A549 (cell line): ENCODE measurements at regions not wholly inside any gene's neighbourhood (a gene's known extent, or its start where the extent isn't known, plus 50 kb on each side); places are given as distances from the start of the nearest gene placed in this dataset.

ENCODE experiments used
- ATAC-seq, 2 experiments: fragments of 200-7000 bp in 1 of 2; fragments of >200 bp in 1 of 2; cut with Nextera tagmentation in 1 of 2; cut with Tn5 transposase in 1 of 2; 3 replicates each; pipeline versions ENCODE4 v1.8.0 to v1.9.1; 2018 to 2020; ENCODE audit warnings: mild to moderate bottlenecking in 1 of 2, moderate library complexity in 1 of 2
- CTCF ChIA-PET: fragments of 300-600 bp; sonication (Branson Sonifier 250); formaldehyde crosslinking; extraction: SDS; loops from one replicate; lab custom pipeline; 2021; ENCODE audit warnings: antibody characterized with exemption, inconsistent platforms; lab: Yijun Ruan, JAX
- POLR2A ChIA-PET: fragments of 350-600 bp; formaldehyde crosslinking; extraction: SDS; loops from one replicate; lab custom pipeline; 2021; ENCODE audit warnings: antibody characterized with exemption, inconsistent platforms; lab: Yijun Ruan, JAX
- DNase-seq, 2 experiments: peaks; one replicate each; pipeline versions ENCODE4 v3.0.0 to v3.0.0-alpha.2; 2011 to 2016; ENCODE audit warnings: low read depth in 1 of 2, low spot score in 1 of 2
- FAIRE-seq: peaks from 2 replicates; lab custom pipeline; 2011; peaks lifted over from hg19 to GRCh38; lab: Jason Lieb, UNC
- H3K27ac ChIP-seq, 2 experiments: fragments of >200 bp; sonication (Bioruptor Twin); formaldehyde crosslinking; 3 replicates each; pipeline ENCODE4 v1.5.1; 2016 to 2017
- H3K4me1 ChIP-seq: fragments of >200 bp; sonication (Bioruptor Twin); formaldehyde crosslinking; 3 replicates; pipeline ENCODE4 v1.6.1; 2016
- H3K4me2 ChIP-seq: fragments of >200 bp; sonication (Bioruptor Twin); formaldehyde crosslinking; 3 replicates; pipeline ENCODE4 v1.6.1; 2016
- H3K4me3 ChIP-seq: fragments of >200 bp; sonication (Bioruptor Twin); formaldehyde crosslinking; 3 replicates; pipeline ENCODE4 v1.5.1; 2016
- H3K9me3 ChIP-seq: fragments of >200 bp; sonication (Bioruptor Twin); formaldehyde crosslinking; 3 replicates; pipeline ENCODE4 v1.6.1; 2016
- FOXS1 ChIP-seq: fragments of 250-450 bp; sonication (Bioruptor Pico); IDR thresholded peaks from 2 replicates; pipeline ENCODE4 v1.5.0; 2020; ENCODE audit warnings: mild to moderate bottlenecking, moderate library complexity
- HES2 ChIP-seq: fragments of >200 bp; sonication (Bioruptor Twin); formaldehyde crosslinking; IDR thresholded peaks from 2 replicates; pipeline ENCODE4 v1.6.1; 2016
- HOXA7 ChIP-seq: fragments of 250-450 bp; sonication (Bioruptor Pico); IDR thresholded peaks from 2 replicates; pipeline ENCODE4 v1.5.0; 2020; ENCODE audit warnings: mild to moderate bottlenecking, moderate library complexity
- KDM1A ChIP-seq: fragments of 200-600 bp; sonication (generic); IDR thresholded peaks from 2 replicates; pipeline ENCODE4 v1.6.1; 2016; ENCODE audit warnings: low read depth, mild to moderate bottlenecking
- MAZ ChIP-seq: fragments of 150-350 bp; IDR thresholded peaks from 2 replicates; pipeline ENCODE4 v1.6.1; 2014; ENCODE audit warnings: antibody characterized with exemption, low read depth, low read length, borderline replicate concordance
- MYC ChIP-seq: IDR thresholded peaks from 2 replicates; pipeline ENCODE4 v1.6.1; 2012; ENCODE audit warnings: mild to moderate bottlenecking, inconsistent platforms, low read length, improper control_type of control experiment, borderline replicate concordance
- NR3C1 ChIP-seq: fragments of >200 bp; sonication (Bioruptor Twin); formaldehyde crosslinking; IDR thresholded peaks from 3 replicates; pipeline ENCODE4 v1.6.1; 2017
- PBX3 ChIP-seq: IDR thresholded peaks from 2 replicates; pipeline ENCODE4 v1.6.1; 2012
- RAD21 ChIP-seq, 2 experiments: fragments of >200 bp in 1 of 2; sonication (Bioruptor Twin) in 1 of 2; formaldehyde crosslinking in 1 of 2; IDR thresholded peaks in 1 of 2; conservative IDR thresholded peaks in 1 of 2; 2 replicates in 1 of 2; 3 replicates in 1 of 2; pipeline ENCODE4 v1.6.1; 2012 to 2018; ENCODE audit warnings: inconsistent platforms in 1 of 2
- RFX5 ChIP-seq: fragments of 450-650 bp; IDR thresholded peaks from 2 replicates; pipeline ENCODE4 v1.7.1; 2014; ENCODE audit warnings: antibody characterized with exemption, mild to moderate bottlenecking, moderate library complexity
- SMC3 ChIP-seq: fragments of >200 bp; sonication (Bioruptor Twin); formaldehyde crosslinking; IDR thresholded peaks from 3 replicates; pipeline ENCODE4 v1.6.1; 2018; ENCODE audit warnings: inconsistent platforms
- TP53 ChIP-seq: fragments of 250-450 bp; sonication (Bioruptor Pico); IDR thresholded peaks from 2 replicates; pipeline ENCODE4 v1.5.0; 2021; ENCODE audit warnings: mild to moderate bottlenecking, moderate library complexity
- USF2 ChIP-seq: fragments of 450-650 bp; IDR thresholded peaks from 2 replicates; pipeline ENCODE4 v1.6.1; 2014; ENCODE audit warnings: antibody characterized with exemption
- ZFP36 ChIP-seq: fragments of 450-650 bp; IDR thresholded peaks from 2 replicates; pipeline ENCODE4 v1.6.1; 2014; ENCODE audit warnings: borderline replicate concordance; ENCODE audit not compliant: partially characterized antibody
- ZSCAN20 ChIP-seq: fragments of 250-450 bp; sonication (Bioruptor Pico); IDR thresholded peaks from 2 replicates; pipeline ENCODE4 v1.8.0; 2022; ENCODE audit warnings: mild to moderate bottlenecking, moderate library complexity
- WGBS: methylation state at CpG from one replicate; pipeline ENCODE4 v1.1.6; 2017; ENCODE audit errors: missing lambda C conversion rate; 5-methylcytosine and 5-hydroxymethylcytosine counted together
- TF ChIP-seq, protein P1 (sequence below): fragments of >200 bp; sonication (Bioruptor Twin); formaldehyde crosslinking; IDR thresholded peaks from 3 replicates; pipeline ENCODE4 v1.5.1; 2016
- TF ChIP-seq, protein P2 (sequence below): fragments of 250-450 bp; sonication (Bioruptor Pico); IDR thresholded peaks from 2 replicates; pipeline ENCODE4 v1.5.0; 2021; ENCODE audit warnings: mild to moderate bottlenecking, moderate library complexity, borderline replicate concordance
- TF ChIP-seq, protein P3 (sequence below): fragments of >200 bp; sonication (Bioruptor Twin); formaldehyde crosslinking; IDR thresholded peaks from 3 replicates; pipeline ENCODE4 v1.6.1; 2016

- TF ChIP-seq, protein P1, sequence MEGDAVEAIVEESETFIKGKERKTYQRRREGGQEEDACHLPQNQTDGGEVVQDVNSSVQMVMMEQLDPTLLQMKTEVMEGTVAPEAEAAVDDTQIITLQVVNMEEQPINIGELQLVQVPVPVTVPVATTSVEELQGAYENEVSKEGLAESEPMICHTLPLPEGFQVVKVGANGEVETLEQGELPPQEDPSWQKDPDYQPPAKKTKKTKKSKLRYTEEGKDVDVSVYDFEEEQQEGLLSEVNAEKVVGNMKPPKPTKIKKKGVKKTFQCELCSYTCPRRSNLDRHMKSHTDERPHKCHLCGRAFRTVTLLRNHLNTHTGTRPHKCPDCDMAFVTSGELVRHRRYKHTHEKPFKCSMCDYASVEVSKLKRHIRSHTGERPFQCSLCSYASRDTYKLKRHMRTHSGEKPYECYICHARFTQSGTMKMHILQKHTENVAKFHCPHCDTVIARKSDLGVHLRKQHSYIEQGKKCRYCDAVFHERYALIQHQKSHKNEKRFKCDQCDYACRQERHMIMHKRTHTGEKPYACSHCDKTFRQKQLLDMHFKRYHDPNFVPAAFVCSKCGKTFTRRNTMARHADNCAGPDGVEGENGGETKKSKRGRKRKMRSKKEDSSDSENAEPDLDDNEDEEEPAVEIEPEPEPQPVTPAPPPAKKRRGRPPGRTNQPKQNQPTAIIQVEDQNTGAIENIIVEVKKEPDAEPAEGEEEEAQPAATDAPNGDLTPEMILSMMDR, result no peak
- TF ChIP-seq, all 56 proteins: peak for 0
Measured at GRCh38 chr2:129717560-129718130, 261.8 kb upstream of the RAB6C start (continued).

DNA sequence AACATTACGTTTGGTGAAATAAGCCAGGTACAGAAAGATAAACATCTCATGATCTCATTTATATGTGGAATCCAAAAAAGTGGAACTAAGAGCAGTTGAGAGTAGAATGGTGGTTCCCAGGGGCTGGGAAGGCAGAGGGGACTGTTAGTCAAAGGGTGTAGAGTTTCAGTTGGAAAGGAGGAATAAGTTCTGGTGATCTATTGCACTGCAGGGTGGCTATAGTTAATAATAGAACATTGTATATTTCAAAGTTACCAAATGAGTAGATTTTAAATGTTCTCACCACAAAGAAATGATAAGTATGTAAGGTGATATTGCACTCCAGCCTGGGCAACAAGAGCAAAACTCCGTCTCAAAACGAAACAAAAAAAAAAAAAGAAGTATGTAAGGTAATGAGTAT is 260.1 kb upstream of the RAB6C start:
- 3% methylated on average over 3 of the region's 3 CpGs for WGBS
- CTCF ChIA-PET, result no interaction called here
- TF ChIP-seq SMC3, result no peak
- TF ChIP-seq, protein P1, result no peak
- TF ChIP-seq HES2, result no peak
- no peak for TF ChIP-seq USF2
- TF ChIP-seq ZFP36, result no peak
- TF ChIP-seq TP53 (CRISPR knock-in tag), result no peak
- TF ChIP-seq NR3C1, result no peak
- TF ChIP-seq HOXA7 (CRISPR knock-in tag), result no peak
- TF ChIP-seq, protein P2, sequence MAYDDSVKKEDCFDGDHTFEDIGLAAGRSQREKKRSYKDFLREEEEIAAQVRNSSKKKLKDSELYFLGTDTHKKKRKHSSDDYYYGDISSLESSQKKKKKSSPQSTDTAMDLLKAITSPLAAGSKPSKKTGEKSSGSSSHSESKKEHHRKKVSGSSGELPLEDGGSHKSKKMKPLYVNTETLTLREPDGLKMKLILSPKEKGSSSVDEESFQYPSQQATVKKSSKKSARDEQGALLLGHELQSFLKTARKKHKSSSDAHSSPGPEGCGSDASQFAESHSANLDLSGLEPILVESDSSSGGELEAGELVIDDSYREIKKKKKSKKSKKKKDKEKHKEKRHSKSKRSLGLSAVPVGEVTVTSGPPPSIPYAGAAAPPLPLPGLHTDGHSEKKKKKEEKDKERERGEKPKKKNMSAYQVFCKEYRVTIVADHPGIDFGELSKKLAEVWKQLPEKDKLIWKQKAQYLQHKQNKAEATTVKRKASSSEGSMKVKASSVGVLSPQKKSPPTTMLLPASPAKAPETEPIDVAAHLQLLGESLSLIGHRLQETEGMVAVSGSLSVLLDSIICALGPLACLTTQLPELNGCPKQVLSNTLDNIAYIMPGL (CRISPR knock-in tag), result no peak
- TF ChIP-seq FOXS1 (CRISPR knock-in tag), result no peak
- no peak for TF ChIP-seq PBX3
- TF ChIP-seq RAD21 (conservative IDR thresholded peaks at IDR 0.05 in 1 of 2, IDR thresholded peaks at IDR 0.05 in 1 of 2), result no peak
- no peaks in the 10 kb centered on the region for H3K4me1 ChIP-seq
- no peak overlapping the region for H3K4me3 ChIP-seq
- H3K9me3 ChIP-seq, result no peaks in the 10 kb centered on the region
- POLR2A ChIA-PET, result no interaction called here
- no peak overlapping the region for H3K27ac ChIP-seq
- DNase-seq (no peak), FAIRE-seq (no peak), ATAC-seq (no peak)
- no peak overlapping the region for H3K4me2 ChIP-seq

GRCh38 chr2:129720360-129720759 is 259.1 kb upstream of the RAB6C start:
- POLR2A ChIA-PET, result no interaction called here
- FAIRE-seq, result no peak
- no peak for ATAC-seq
- TF ChIP-seq SMC3, result no peak
- TF ChIP-seq KDM1A, result no peak
- TF ChIP-seq, protein P2 (CRISPR knock-in tag), result no peak
- TF ChIP-seq, protein P3, sequence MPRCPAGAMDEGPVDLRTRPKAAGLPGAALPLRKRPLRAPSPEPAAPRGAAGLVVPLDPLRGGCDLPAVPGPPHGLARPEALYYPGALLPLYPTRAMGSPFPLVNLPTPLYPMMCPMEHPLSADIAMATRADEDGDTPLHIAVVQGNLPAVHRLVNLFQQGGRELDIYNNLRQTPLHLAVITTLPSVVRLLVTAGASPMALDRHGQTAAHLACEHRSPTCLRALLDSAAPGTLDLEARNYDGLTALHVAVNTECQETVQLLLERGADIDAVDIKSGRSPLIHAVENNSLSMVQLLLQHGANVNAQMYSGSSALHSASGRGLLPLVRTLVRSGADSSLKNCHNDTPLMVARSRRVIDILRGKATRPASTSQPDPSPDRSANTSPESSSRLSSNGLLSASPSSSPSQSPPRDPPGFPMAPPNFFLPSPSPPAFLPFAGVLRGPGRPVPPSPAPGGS, result no peak
- no peak for TF ChIP-seq PBX3
- no peak for TF ChIP-seq RFX5
- TF ChIP-seq MYC, result no peak
- TF ChIP-seq MAZ, result no peak
- no peak for TF ChIP-seq ZSCAN20 (CRISPR knock-in tag)

More at GRCh38 chr2:129720360-129720759, 259.1 kb upstream of the RAB6C start:
- no peak overlapping the region for H3K27ac ChIP-seq
- no peak overlapping the region for H3K4me2 ChIP-seq
- no peaks in the 10 kb centered on the region for H3K4me1 ChIP-seq
- 3% methylated on average over 6 of the region's 6 CpGs for WGBS
- CTCF ChIA-PET, result no interaction called here
- H3K9me3 ChIP-seq, result no peaks in the 10 kb centered on the region
- no peak for DNase-seq
- H3K4me3 ChIP-seq, result no peak overlapping the region
